ENCODE measurements at regions not wholly inside any gene's neighbourhood (a gene's known extent, or its start where the extent isn't known, plus 50 kb on each side); places are given as distances from the start of the nearest gene placed in this dataset.

DNA sequence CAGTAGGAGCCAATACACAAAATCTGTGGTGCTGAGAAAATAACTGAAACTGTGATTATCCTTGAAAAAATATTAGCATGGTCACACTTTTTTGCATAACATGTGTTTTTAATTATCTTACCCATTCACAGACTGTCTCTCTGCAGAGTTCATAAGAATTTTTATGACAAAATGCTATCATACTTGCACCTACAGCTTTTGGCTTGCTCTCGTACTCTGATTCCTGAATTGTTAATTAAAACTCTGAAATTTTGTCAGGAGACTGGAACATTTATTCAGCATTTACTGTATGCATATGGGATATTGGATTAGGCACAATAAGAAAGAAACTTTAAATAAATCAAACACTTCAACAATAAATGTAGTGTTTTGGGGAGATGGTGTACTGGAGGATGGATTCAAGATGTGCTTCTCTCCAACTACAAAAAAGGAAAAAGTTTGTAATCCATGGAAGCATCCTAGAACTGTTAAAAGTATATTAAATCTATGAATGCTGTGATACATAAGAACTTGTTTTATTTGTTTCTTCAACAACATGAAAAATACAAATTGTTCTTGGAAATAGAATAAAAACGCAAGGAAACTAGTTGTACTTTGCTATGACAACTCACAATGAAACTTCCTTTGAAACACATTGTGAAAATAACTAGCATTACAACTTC is 260.5 kb downstream of the SPATA18 start:
- TF ChIP-seq CTCF (IDR thresholded peaks at IDR 0.05) = no peak
- TF ChIP-seq POLR2A (IDR thresholded peaks at IDR 0.05) = no peak
- TF ChIP-seq EP300 (IDR thresholded peaks at IDR 0.05) = no peak
